GM12878 (cell line): ENCODE measurements at regions not wholly inside any gene's neighbourhood (a gene's known extent, or its start where the extent isn't known, plus 50 kb on each side); places are given as distances from the start of the nearest gene placed in this dataset.

Experiments
- ATAC-seq: fragments of 200-7000 bp; cut with Tn5 transposase; 3 replicates; pipeline ENCODE4 v1.9.1; 2020; ENCODE audit warnings: mild to moderate bottlenecking, moderate library complexity
- BruUV-seq: library from RNA; stranded (reverse); fragments of 400-500 nt; replicated peaks from 2 replicates; lab custom pipeline; 2021; lab: Mats Ljungman, UMichigan
- CTCF ChIA-PET: fragments of 300-600 bp; sonication (Branson Sonifier 250); formaldehyde crosslinking; extraction: SDS; loops from one replicate; lab custom pipeline; 2021; ENCODE audit warnings: inconsistent platforms; lab: Yijun Ruan, JAX
- POLR2A ChIA-PET: fragments of 350-600 bp; formaldehyde crosslinking; extraction: SDS; loops from one replicate; lab custom pipeline; 2021; ENCODE audit warnings: inconsistent platforms; lab: Charles Lee
- RAD21 ChIA-PET: fragments of 300-600 bp; sonication (Branson Sonifier 250); formaldehyde crosslinking; loops from one replicate; lab custom pipeline; 2023; ENCODE audit warnings: antibody characterized with exemption; ENCODE audit not compliant: unreplicated experiment; lab: Charles Lee
- SMC1A ChIA-PET: fragments of 300-600 bp; sonication (Branson Sonifier 250); formaldehyde crosslinking; loops from one replicate; lab custom pipeline; 2023; ENCODE audit not compliant: unreplicated experiment, uncharacterized antibody; lab: Charles Lee
- DNase-seq: peaks from one replicate; pipeline ENCODE4 v3.0.0-alpha.2; 2011; ENCODE audit warnings: low read depth, low spot score
- FAIRE-seq: peaks from 3 replicates; lab custom pipeline; 2011; peaks lifted over from hg19 to GRCh38; lab: Jason Lieb, UNC
- H2AFZ ChIP-seq: 2 replicates; pipeline ENCODE4 v1.6.0; 2011; ENCODE audit warnings: low read depth, low read length, control low read depth; ENCODE audit not compliant: control insufficient read depth
- H3K27ac ChIP-seq: 2 replicates; pipeline ENCODE4 v1.5.1; 2011; ENCODE audit warnings: control low read depth; ENCODE audit not compliant: control insufficient read depth, insufficient read depth
- H3K27me3 ChIP-seq, 2 experiments: replicated peaks in 1 of 2; 2 replicates each; pipeline versions ENCODE4 v1.6.0 to v1.6.1; 2011; ENCODE audit warnings: low read length in 1 of 2; ENCODE audit not compliant: control insufficient read depth in 2 of 2, insufficient read depth in 2 of 2
- H3K36me3 ChIP-seq, 2 experiments: 2 replicates each; pipeline ENCODE4 v1.5.1; 2011; ENCODE audit warnings: low read length in 1 of 2; ENCODE audit not compliant: control insufficient read depth in 2 of 2, insufficient read depth in 2 of 2
- H3K4me1 ChIP-seq: 2 replicates; pipeline ENCODE4 v1.6.1; 2011; ENCODE audit warnings: mild to moderate bottlenecking, low read length, moderate library complexity, mixed read lengths; ENCODE audit not compliant: control insufficient read depth, insufficient read depth
- H3K4me2 ChIP-seq: 2 replicates; pipeline ENCODE4 v1.6.0; 2011; ENCODE audit warnings: control low read depth; ENCODE audit not compliant: control insufficient read depth, insufficient read depth
- H3K4me3 ChIP-seq: fragments of 200-600 bp; sonication (generic); 2 replicates; pipeline ENCODE4 v1.5.1; 2016
- H3K79me2 ChIP-seq: 2 replicates; pipeline ENCODE4 v1.6.0; 2011; ENCODE audit warnings: low read length; ENCODE audit not compliant: control insufficient read depth, insufficient read depth
- H3K9ac ChIP-seq: 2 replicates; pipeline ENCODE4 v1.8.0; 2011; ENCODE audit warnings: low read length, control low read depth, mixed read lengths; ENCODE audit not compliant: control insufficient read depth, insufficient read depth
- H3K9me3 ChIP-seq: replicated peaks from 3 replicates; pipeline ENCODE4 v1.5.1; 2011; ENCODE audit warnings: mild to moderate bottlenecking, low read length; ENCODE audit not compliant: control insufficient read depth, insufficient read depth
- H4K20me1 ChIP-seq: 2 replicates; pipeline ENCODE4 v1.6.0; 2011; ENCODE audit not compliant: control insufficient read depth, insufficient read depth
- BRCA1 ChIP-seq: IDR thresholded peaks from 2 replicates; pipeline ENCODE4 v1.6.1; 2011; ENCODE audit warnings: low read depth, low read length, improper control_type of control experiment
- HDAC2 ChIP-seq: fragments of 200-600 bp; sonication (generic); IDR thresholded peaks from 2 replicates; pipeline ENCODE4 v1.6.1; 2017
- HDGF ChIP-seq: fragments of 450-650 bp; IDR thresholded peaks from 2 replicates; pipeline ENCODE4 v1.6.1; 2016; ENCODE audit warnings: antibody characterized with exemption
- LARP7 ChIP-seq: fragments of 450-650 bp; IDR thresholded peaks from 2 replicates; pipeline ENCODE4 v1.6.1; 2017; ENCODE audit warnings: mild to moderate bottlenecking
- MTA3 ChIP-seq: IDR thresholded peaks from 2 replicates; pipeline ENCODE4 v1.6.1; 2012; ENCODE audit warnings: low read length, inconsistent platforms, borderline replicate concordance
- NRF1 ChIP-seq: conservative IDR thresholded peaks from 2 replicates; pipeline ENCODE4 v1.6.1; 2011; ENCODE audit warnings: mild to moderate bottlenecking, low read depth, low read length, improper control_type of control experiment
- RAD21 ChIP-seq: IDR thresholded peaks from 2 replicates; pipeline ENCODE4 v1.6.1; 2011; ENCODE audit warnings: mild to moderate bottlenecking, low read depth, low read length, moderate library complexity; ENCODE audit not compliant: insufficient read depth
- RUNX3 ChIP-seq: IDR thresholded peaks from 2 replicates; pipeline ENCODE4 v1.6.1; 2012; ENCODE audit warnings: low read length, inconsistent platforms
- SIN3A ChIP-seq: IDR thresholded peaks from 2 replicates; pipeline ENCODE4 v1.6.1; 2012; ENCODE audit warnings: low read depth, low read length, improper control_type of control experiment
- SUZ12 ChIP-seq: fragments of 200-600 bp; sonication (generic); IDR thresholded peaks from one replicate; pipeline ENCODE4 v1.6.1; 2018; ENCODE audit warnings: antibody characterized with exemption, mild to moderate bottlenecking; ENCODE audit not compliant: unreplicated experiment
- ZNF24 ChIP-seq: fragments of 450-650 bp; IDR thresholded peaks from 2 replicates; pipeline ENCODE4 v1.6.1; 2017; ENCODE audit warnings: antibody characterized with exemption, mild to moderate bottlenecking
- WGBS: methylation state at CpG from one replicate; pipeline ENCODE4 v1.1.6; 2016; ENCODE audit warnings: low lambda C conversion rate; ENCODE audit not compliant: insufficient replicate concordance, insufficient coverage; ENCODE audit errors: missing lambda C conversion rate; 5-methylcytosine and 5-hydroxymethylcytosine counted together
- in situ Hi-C: fragments of 300-500 bp; cut with MboI; formaldehyde crosslinking; loops from 9 replicates; pipeline ENCODE4 v1.14.3; 2018; ENCODE audit warnings: mixed read lengths
- intact Hi-C: fragments of 100-400 bp; cut with micrococcal nuclease; formaldehyde crosslinking; loops from one replicate; pipeline ENCODE4 v1.14.2; 2022; ENCODE audit not compliant: unreplicated experiment
- TF ChIP-seq, protein P1 (sequence below): IDR thresholded peaks from 2 replicates; pipeline ENCODE4 v1.6.1; 2011; ENCODE audit warnings: borderline replicate concordance, low read depth, mild to moderate bottlenecking, moderate library complexity, low read length; ENCODE audit not compliant: insufficient read depth, poor library complexity, severe bottlenecking
- TF ChIP-seq, protein P2 (sequence below): fragments of 450-650 bp; formaldehyde crosslinking; IDR thresholded peaks from 2 replicates; pipeline ENCODE4 v1.4.0; 2020; ENCODE audit warnings: mild to moderate bottlenecking, moderate library complexity
- TF ChIP-seq, protein P3 (sequence below): fragments of 450-650 bp; IDR thresholded peaks from 2 replicates; pipeline ENCODE4 v1.6.1; 2017; ENCODE audit warnings: mild to moderate bottlenecking

DNA sequence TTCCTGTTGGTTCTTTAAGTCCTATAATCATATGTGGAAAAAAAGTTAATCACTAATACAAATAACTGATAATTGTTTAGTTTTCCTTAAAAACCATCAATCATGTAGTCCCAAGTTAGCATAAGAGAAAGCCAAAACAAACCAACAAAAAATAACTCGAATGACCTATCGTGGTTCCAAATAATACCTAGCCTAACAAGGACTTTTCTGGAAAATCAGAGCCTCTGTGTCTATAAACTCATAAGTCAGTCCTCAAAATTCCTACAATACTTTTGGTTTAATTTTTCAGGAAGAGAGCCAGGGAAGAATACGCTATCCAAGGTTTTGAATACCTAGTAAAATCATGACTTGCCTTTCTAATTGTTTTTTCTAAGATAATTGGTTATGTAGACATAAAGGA lies 975.3 kb upstream of the SOX9 start (continued):
- TF ChIP-seq HDGF (no peak), ZNF24 (no peak), SUZ12 (no peak), NRF1 (no peak), SIN3A (no peak)
- TF ChIP-seq, protein P1, sequence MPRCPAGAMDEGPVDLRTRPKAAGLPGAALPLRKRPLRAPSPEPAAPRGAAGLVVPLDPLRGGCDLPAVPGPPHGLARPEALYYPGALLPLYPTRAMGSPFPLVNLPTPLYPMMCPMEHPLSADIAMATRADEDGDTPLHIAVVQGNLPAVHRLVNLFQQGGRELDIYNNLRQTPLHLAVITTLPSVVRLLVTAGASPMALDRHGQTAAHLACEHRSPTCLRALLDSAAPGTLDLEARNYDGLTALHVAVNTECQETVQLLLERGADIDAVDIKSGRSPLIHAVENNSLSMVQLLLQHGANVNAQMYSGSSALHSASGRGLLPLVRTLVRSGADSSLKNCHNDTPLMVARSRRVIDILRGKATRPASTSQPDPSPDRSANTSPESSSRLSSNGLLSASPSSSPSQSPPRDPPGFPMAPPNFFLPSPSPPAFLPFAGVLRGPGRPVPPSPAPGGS, result no peak

DNA sequence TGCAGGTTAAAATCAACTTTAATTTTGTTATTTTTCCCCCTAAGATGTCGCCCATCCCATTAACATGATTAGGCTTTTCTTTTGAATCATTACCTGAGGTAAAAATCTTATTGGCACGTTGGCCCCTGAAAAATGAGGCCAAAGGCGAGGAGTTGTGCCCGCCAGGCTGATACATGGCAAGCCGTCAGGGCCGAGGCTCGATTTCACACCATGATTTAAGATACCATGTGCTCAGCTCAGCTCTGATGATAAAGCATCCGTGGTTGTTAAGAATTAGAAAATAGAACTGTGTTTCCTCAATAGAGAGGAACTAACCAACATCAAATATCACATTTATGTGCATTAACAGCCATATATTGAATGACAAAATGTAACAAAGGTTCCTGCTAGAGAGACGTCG lies 972.9 kb upstream of the SOX9 start:
- H3K9me3 ChIP-seq, result no peaks in the 10 kb centered on the region
- ChIA-PET CTCF (no interaction called here), RAD21 (no interaction called here), POLR2A (no interaction called here)
- WGBS, result 17% methylated on average over 10 of the region's 10 CpGs
- no peak overlapping the region for H3K4me2 ChIP-seq
- no TSS peak for BruUV-seq
- H3K4me1 ChIP-seq, result no peaks in the 10 kb centered on the region
- intact Hi-C loops, result no loop called here
- TF ChIP-seq, protein P2, sequence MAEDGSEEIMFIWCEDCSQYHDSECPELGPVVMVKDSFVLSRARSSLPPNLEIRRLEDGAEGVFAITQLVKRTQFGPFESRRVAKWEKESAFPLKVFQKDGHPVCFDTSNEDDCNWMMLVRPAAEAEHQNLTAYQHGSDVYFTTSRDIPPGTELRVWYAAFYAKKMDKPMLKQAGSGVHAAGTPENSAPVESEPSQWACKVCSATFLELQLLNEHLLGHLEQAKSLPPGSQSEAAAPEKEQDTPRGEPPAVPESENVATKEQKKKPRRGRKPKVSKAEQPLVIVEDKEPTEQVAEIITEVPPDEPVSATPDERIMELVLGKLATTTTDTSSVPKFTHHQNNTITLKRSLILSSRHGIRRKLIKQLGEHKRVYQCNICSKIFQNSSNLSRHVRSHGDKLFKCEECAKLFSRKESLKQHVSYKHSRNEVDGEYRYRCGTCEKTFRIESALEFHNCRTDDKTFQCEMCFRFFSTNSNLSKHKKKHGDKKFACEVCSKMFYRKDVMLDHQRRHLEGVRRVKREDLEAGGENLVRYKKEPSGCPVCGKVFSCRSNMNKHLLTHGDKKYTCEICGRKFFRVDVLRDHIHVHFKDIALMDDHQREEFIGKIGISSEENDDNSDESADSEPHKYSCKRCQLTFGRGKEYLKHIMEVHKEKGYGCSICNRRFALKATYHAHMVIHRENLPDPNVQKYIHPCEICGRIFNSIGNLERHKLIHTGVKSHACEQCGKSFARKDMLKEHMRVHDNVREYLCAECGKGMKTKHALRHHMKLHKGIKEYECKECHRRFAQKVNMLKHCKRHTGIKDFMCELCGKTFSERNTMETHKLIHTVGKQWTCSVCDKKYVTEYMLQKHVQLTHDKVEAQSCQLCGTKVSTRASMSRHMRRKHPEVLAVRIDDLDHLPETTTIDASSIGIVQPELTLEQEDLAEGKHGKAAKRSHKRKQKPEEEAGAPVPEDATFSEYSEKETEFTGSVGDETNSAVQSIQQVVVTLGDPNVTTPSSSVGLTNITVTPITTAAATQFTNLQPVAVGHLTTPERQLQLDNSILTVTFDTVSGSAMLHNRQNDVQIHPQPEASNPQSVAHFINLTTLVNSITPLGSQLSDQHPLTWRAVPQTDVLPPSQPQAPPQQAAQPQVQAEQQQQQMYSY, result no peak
- TF ChIP-seq MTA3 (no peak), RUNX3 (no peak), HDAC2 (no peak), LARP7 (no peak), RAD21 (no peak), BRCA1 (no peak)
- TF ChIP-seq, protein P3, sequence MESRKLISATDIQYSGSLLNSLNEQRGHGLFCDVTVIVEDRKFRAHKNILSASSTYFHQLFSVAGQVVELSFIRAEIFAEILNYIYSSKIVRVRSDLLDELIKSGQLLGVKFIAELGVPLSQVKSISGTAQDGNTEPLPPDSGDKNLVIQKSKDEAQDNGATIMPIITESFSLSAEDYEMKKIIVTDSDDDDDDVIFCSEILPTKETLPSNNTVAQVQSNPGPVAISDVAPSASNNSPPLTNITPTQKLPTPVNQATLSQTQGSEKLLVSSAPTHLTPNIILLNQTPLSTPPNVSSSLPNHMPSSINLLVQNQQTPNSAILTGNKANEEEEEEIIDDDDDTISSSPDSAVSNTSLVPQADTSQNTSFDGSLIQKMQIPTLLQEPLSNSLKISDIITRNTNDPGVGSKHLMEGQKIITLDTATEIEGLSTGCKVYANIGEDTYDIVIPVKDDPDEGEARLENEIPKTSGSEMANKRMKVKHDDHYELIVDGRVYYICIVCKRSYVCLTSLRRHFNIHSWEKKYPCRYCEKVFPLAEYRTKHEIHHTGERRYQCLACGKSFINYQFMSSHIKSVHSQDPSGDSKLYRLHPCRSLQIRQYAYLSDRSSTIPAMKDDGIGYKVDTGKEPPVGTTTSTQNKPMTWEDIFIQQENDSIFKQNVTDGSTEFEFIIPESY, result no peak
- TF ChIP-seq, all 136 proteins: peak for 0
- in situ Hi-C loops, result no loop called here
- no peaks in the 10 kb centered on the region for H4K20me1 ChIP-seq
- SMC1A ChIA-PET, result interaction anchor here (0.7 kb wide), 1 partner anchor 11 kb away, joined by 3 read pairs; no protein-coding TSS in a partner anchor
- no peaks in the 10 kb centered on the region for H3K27me3 ChIP-seq
- no peak overlapping the region for H3K4me3 ChIP-seq
- no peak for FAIRE-seq
- H2AFZ ChIP-seq, result no peak overlapping the region
- no peak for ATAC-seq
- no peak overlapping the region for H3K27ac ChIP-seq
- no peaks in the 10 kb centered on the region for H3K36me3 ChIP-seq
- no peak for DNase-seq
- H3K79me2 ChIP-seq, result no peaks in the 10 kb centered on the region
- H3K9ac ChIP-seq, result no peak overlapping the region
